Vagina (tissue), 2 donors: ENCODE measurements at regions not wholly inside any gene's neighbourhood (a gene's known extent, or its start where the extent isn't known, plus 50 kb on each side); places are given as distances from the start of the nearest gene placed in this dataset.

Experiments used
- DNase-seq, 2 donors: peaks; one replicate each; pipeline ENCODE4 v3.0.0-alpha.2; 2017; ENCODE audit errors: extremely low spot score in 2 of 2
- H3K27ac ChIP-seq: fragments of 200-600 bp; sonication (generic); one replicate; pipeline ENCODE4 v1.5.1; 2019
- H3K27me3 ChIP-seq: fragments of 200-600 bp; sonication (generic); one replicate; pipeline ENCODE4 v1.5.1; 2019
- H3K36me3 ChIP-seq, 2 donors: fragments of 200-600 bp; sonication (generic); one replicate each; pipeline ENCODE4 v1.5.1; 2017 to 2019
- H3K4me1 ChIP-seq: fragments of 200-600 bp; sonication (generic); one replicate; pipeline ENCODE4 v1.5.1; 2019
- H3K4me3 ChIP-seq, 2 donors: fragments of 200-600 bp; sonication (generic); 1 replicate in 1 of 2; 2 replicates in 1 of 2; pipeline ENCODE4 v1.5.1; 2016 to 2019
- H3K9me3 ChIP-seq: fragments of 200-600 bp; sonication (generic); one replicate; pipeline ENCODE4 v1.5.1; 2019
- CTCF ChIP-seq, 3 experiments: fragments of 450-650 bp in 2 of 3; fragments of 200-600 bp in 1 of 3; sonication (generic) in 1 of 3; IDR thresholded peaks; one replicate each; pipeline ENCODE4 v1.5.1; 2017 to 2019; ENCODE audit warnings: antibody characterized with exemption in 3 of 3, mild to moderate bottlenecking in 2 of 3, moderate library complexity in 2 of 3
- POLR2A ChIP-seq, 2 donors: fragments of 450-650 bp; IDR thresholded peaks; one replicate each; pipeline ENCODE4 v1.6.1; 2017; ENCODE audit warnings: antibody characterized with exemption in 2 of 2, mild to moderate bottlenecking in 2 of 2, moderate library complexity in 2 of 2
- POLR2AphosphoS5 ChIP-seq, 2 donors: sonication (generic); formaldehyde crosslinking; IDR thresholded peaks; one replicate each; pipeline ENCODE4 v1.9.0; 2017; ENCODE audit warnings: antibody characterized with exemption in 2 of 2, mild to moderate bottlenecking in 2 of 2, low read depth in 1 of 2; ENCODE audit not compliant: insufficient read depth in 1 of 2
- intact Hi-C: fragments of 100-400 bp; cut with DNase I; formaldehyde crosslinking; loops from one replicate; pipeline ENCODE4 v1.15.1; 2023

- no peak overlapping the region for H3K4me3 ChIP-seq
- no peak for DNase-seq
- H3K27me3 ChIP-seq: no peaks in the 10 kb centered on the region
- H3K36me3 ChIP-seq: no peaks in the 10 kb centered on the region
- no peaks in the 10 kb centered on the region for H3K4me1 ChIP-seq
- no peak for TF ChIP-seq CTCF (IDR thresholded peaks at IDR 0.05)
- TF ChIP-seq POLR2A (IDR thresholded peaks at IDR 0.05): no peak
- TF ChIP-seq POLR2AphosphoS5 (IDR thresholded peaks at IDR 0.05; ENCODE audit: insufficient read depth in 1 of 2, low read depth in 1 of 2): no peak
- H3K27ac ChIP-seq: no peak overlapping the region
- intact Hi-C loops: no loop called here
- H3K9me3 ChIP-seq: no peaks in the 10 kb centered on the region
Measured at GRCh38 chr16:20225228-20225733, 102.0 kb downstream of the GP2 start.

GRCh38 chr16:20221208-20221607 lies 106.1 kb downstream of the GP2 start:
- no peak overlapping the region for H3K27ac ChIP-seq
- no peak for DNase-seq
- no peak for TF ChIP-seq CTCF (IDR thresholded peaks at IDR 0.05)
- TF ChIP-seq POLR2A (IDR thresholded peaks at IDR 0.05): no peak
- no peak for TF ChIP-seq POLR2AphosphoS5 (IDR thresholded peaks at IDR 0.05; ENCODE audit: insufficient read depth in 1 of 2, low read depth in 1 of 2)
- no peaks in the 10 kb centered on the region for H3K4me1 ChIP-seq
- intact Hi-C loops: no loop called here
- no peaks in the 10 kb centered on the region for H3K36me3 ChIP-seq
- no peak overlapping the region for H3K4me3 ChIP-seq
- H3K27me3 ChIP-seq: no peaks in the 10 kb centered on the region
- H3K9me3 ChIP-seq: no peaks in the 10 kb centered on the region

GRCh38 chr16:20218093-20218492 lies 109.2 kb downstream of the GP2 start:
- intact Hi-C loops: no loop called here
- H3K27ac ChIP-seq: no peak overlapping the region
- DNase-seq: no peak
- no peaks in the 10 kb centered on the region for H3K36me3 ChIP-seq
- no peak for TF ChIP-seq POLR2AphosphoS5 (IDR thresholded peaks at IDR 0.05; ENCODE audit: insufficient read depth in 1 of 2, low read depth in 1 of 2)
- TF ChIP-seq POLR2A (IDR thresholded peaks at IDR 0.05): no peak
- no peak for TF ChIP-seq CTCF (IDR thresholded peaks at IDR 0.05)
- no peaks in the 10 kb centered on the region for H3K4me1 ChIP-seq
- no peaks in the 10 kb centered on the region for H3K9me3 ChIP-seq
- H3K4me3 ChIP-seq: no peak overlapping the region
- H3K27me3 ChIP-seq: no peaks in the 10 kb centered on the region

GRCh38 chr16:20216591-20217217 lies 110.6 kb downstream of the GP2 start:
- no peaks in the 10 kb centered on the region for H3K4me1 ChIP-seq
- no peaks in the 10 kb centered on the region for H3K27me3 ChIP-seq
- no peaks in the 10 kb centered on the region for H3K36me3 ChIP-seq
- no peak overlapping the region for H3K27ac ChIP-seq
- DNase-seq: no peak
- no peak for TF ChIP-seq POLR2A (IDR thresholded peaks at IDR 0.05)
- no peak overlapping the region for H3K4me3 ChIP-seq
- intact Hi-C loops: no loop called here
- H3K9me3 ChIP-seq: no peaks in the 10 kb centered on the region

GRCh38 chr16:20214401-20214800 lies 112.9 kb downstream of the GP2 start:
- no peak overlapping the region for H3K4me3 ChIP-seq
- intact Hi-C loops: no loop called here
- H3K4me1 ChIP-seq: no peaks in the 10 kb centered on the region
- no peaks in the 10 kb centered on the region for H3K9me3 ChIP-seq
- no peak overlapping the region for H3K27ac ChIP-seq
- no peak for TF ChIP-seq CTCF (IDR thresholded peaks at IDR 0.05)
- TF ChIP-seq POLR2AphosphoS5 (IDR thresholded peaks at IDR 0.05; ENCODE audit: insufficient read depth in 1 of 2, low read depth in 1 of 2): no peak
- TF ChIP-seq POLR2A (IDR thresholded peaks at IDR 0.05): no peak
- H3K27me3 ChIP-seq: no peaks in the 10 kb centered on the region
- H3K36me3 ChIP-seq: no peaks in the 10 kb centered on the region
- DNase-seq: no peak
